ENCODE measurements at regions not wholly inside any gene's neighbourhood (a gene's known extent, or its start where the extent isn't known, plus 50 kb on each side); places are given as distances from the start of the nearest gene placed in this dataset.

DNA sequence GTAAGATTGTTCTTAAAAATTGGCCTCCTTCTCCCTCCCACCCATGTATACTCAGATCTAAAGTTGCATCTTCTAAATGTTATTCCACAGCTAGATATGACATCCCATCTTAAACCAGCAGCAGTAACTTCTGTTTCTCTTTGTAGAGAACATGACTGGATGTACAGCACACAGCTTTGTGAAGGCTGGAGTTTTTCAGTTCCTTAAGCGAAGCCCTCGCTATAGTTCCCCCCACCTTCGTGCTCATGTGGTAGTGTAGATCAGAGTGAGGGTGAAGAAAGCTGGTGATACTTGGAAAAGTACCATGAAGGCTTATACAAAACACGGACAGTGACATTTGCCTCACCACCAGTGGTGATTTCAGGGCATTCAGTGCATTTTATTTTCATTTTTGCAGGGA lies 137.5 kb downstream of the MAT2B start:
- TF ChIP-seq EZH2 (IDR thresholded peaks at IDR 0.05), result no peak
- TF ChIP-seq POLR2AphosphoS5 (IDR thresholded peaks at IDR 0.05; ENCODE audit: borderline replicate concordance, low read depth, low read length), result no peak
